HTR-8/SVneo (cell line): ENCODE measurements at regions not wholly inside any gene's neighbourhood (a gene's known extent, or its start where the extent isn't known, plus 50 kb on each side); places are given as distances from the start of the nearest gene placed in this dataset.
"Not testable (repeated sequence)": the region's sequence is repeated elsewhere in the genome, so short reads cannot be mapped to it uniquely, and the experiment has no call there.

ENCODE experiments used
- DNase-seq: peaks from one replicate; pipeline ENCODE4 v3.0.0; 2011; ENCODE audit warnings: low spot score, mixed read lengths; ENCODE audit not compliant: insufficient read length
- FAIRE-seq: peaks from 2 replicates; lab custom pipeline; 2011; peaks lifted over from hg19 to GRCh38; lab: Jason Lieb, UNC

- no peak for FAIRE-seq
- DNase-seq: no peak
Observed at GRCh38 chr5:42230839-42231238, 192.4 kb upstream of the GHR start.

- DNase-seq (no peak), FAIRE-seq (no peak)
Observed at GRCh38 chr5:42235241-42235640, 188.0 kb upstream of the GHR start.

- FAIRE-seq (no peak), DNase-seq (no peak)
Observed at GRCh38 chr5:42235837-42236236, 187.4 kb upstream of the GHR start.

- DNase-seq (no peak), FAIRE-seq (no peak)
Observed at GRCh38 chr5:42241636-42242035, 181.6 kb upstream of the GHR start.

- DNase-seq (no peak), FAIRE-seq (no peak)
Observed at GRCh38 chr5:42242210-42242609, 181.0 kb upstream of the GHR start.

GRCh38 chr5:42242881-42243485 lies 180.3 kb upstream of the GHR start:
- no peak for FAIRE-seq
- DNase-seq: no peak

- no peak for DNase-seq
- no peak for FAIRE-seq
Observed at GRCh38 chr5:42252306-42252705, 170.9 kb upstream of the GHR start.

GRCh38 chr5:42259914-42260313 lies 163.3 kb upstream of the GHR start:
- not testable (repeated sequence) for FAIRE-seq, DNase-seq

GRCh38 chr5:42267091-42267490 lies 156.1 kb upstream of the GHR start:
- DNase-seq: no peak
- FAIRE-seq: no peak

GRCh38 chr5:42268170-42268569 lies 155.1 kb upstream of the GHR start:
- not testable (repeated sequence) for DNase-seq, FAIRE-seq

- DNase-seq (no peak), FAIRE-seq (no peak)
Observed at GRCh38 chr5:42268630-42269029, 154.6 kb upstream of the GHR start.

- DNase-seq (no peak), FAIRE-seq (no peak)
Observed at GRCh38 chr5:42270771-42271170, 152.5 kb upstream of the GHR start.

- FAIRE-seq (no peak), DNase-seq (no peak)
Observed at GRCh38 chr5:42274913-42275312, 148.3 kb upstream of the GHR start.

- FAIRE-seq (no peak), DNase-seq (no peak)
Observed at GRCh38 chr5:42277293-42277692, 145.9 kb upstream of the GHR start.

GRCh38 chr5:42284584-42284983 lies 138.7 kb upstream of the GHR start:
- FAIRE-seq (no peak), DNase-seq (no peak)

- DNase-seq (no peak), FAIRE-seq (no peak)
Observed at GRCh38 chr5:42285230-42285629, 138.0 kb upstream of the GHR start.

- DNase-seq: no peak
- FAIRE-seq: no peak
Observed at GRCh38 chr5:42300496-42300895, 122.7 kb upstream of the GHR start.

- FAIRE-seq (no peak), DNase-seq (no peak)
Observed at GRCh38 chr5:42301349-42301748, 121.9 kb upstream of the GHR start.

GRCh38 chr5:42302186-42302585 lies 121.1 kb upstream of the GHR start:
- FAIRE-seq: no peak
- no peak for DNase-seq

- FAIRE-seq: no peak
- DNase-seq: no peak
Observed at GRCh38 chr5:42306287-42306686, 117.0 kb upstream of the GHR start.

- FAIRE-seq: no peak
- no peak for DNase-seq
Observed at GRCh38 chr5:42309865-42310264, 113.4 kb upstream of the GHR start.

- DNase-seq (no peak), FAIRE-seq (no peak)
Observed at GRCh38 chr5:42315214-42315613, 108.0 kb upstream of the GHR start.

GRCh38 chr5:42317575-42317974 lies 105.7 kb upstream of the GHR start:
- DNase-seq (no peak), FAIRE-seq (no peak)
